Vagina (tissue), 2 donors: ENCODE measurements at regions not wholly inside any gene's neighbourhood (a gene's known extent, or its start where the extent isn't known, plus 50 kb on each side); places are given as distances from the start of the nearest gene placed in this dataset.

ENCODE experiments used
- DNase-seq, 2 donors: peaks; one replicate each; pipeline ENCODE4 v3.0.0-alpha.2; 2017; ENCODE audit errors: extremely low spot score in 2 of 2
- H3K27ac ChIP-seq: fragments of 200-600 bp; sonication (generic); one replicate; pipeline ENCODE4 v1.5.1; 2019
- H3K27me3 ChIP-seq: fragments of 200-600 bp; sonication (generic); one replicate; pipeline ENCODE4 v1.5.1; 2019
- H3K36me3 ChIP-seq, 2 donors: fragments of 200-600 bp; sonication (generic); one replicate each; pipeline ENCODE4 v1.5.1; 2017 to 2019
- H3K4me1 ChIP-seq: fragments of 200-600 bp; sonication (generic); one replicate; pipeline ENCODE4 v1.5.1; 2019
- H3K4me3 ChIP-seq, 2 donors: fragments of 200-600 bp; sonication (generic); 1 replicate in 1 of 2; 2 replicates in 1 of 2; pipeline ENCODE4 v1.5.1; 2016 to 2019
- H3K9me3 ChIP-seq: fragments of 200-600 bp; sonication (generic); one replicate; pipeline ENCODE4 v1.5.1; 2019
- CTCF ChIP-seq, 3 experiments: fragments of 450-650 bp in 2 of 3; fragments of 200-600 bp in 1 of 3; sonication (generic) in 1 of 3; IDR thresholded peaks; one replicate each; pipeline ENCODE4 v1.5.1; 2017 to 2019; ENCODE audit warnings: antibody characterized with exemption in 3 of 3, mild to moderate bottlenecking in 2 of 3, moderate library complexity in 2 of 3
- POLR2A ChIP-seq, 2 donors: fragments of 450-650 bp; IDR thresholded peaks; one replicate each; pipeline ENCODE4 v1.6.1; 2017; ENCODE audit warnings: antibody characterized with exemption in 2 of 2, mild to moderate bottlenecking in 2 of 2, moderate library complexity in 2 of 2
- POLR2AphosphoS5 ChIP-seq, 2 donors: sonication (generic); formaldehyde crosslinking; IDR thresholded peaks; one replicate each; pipeline ENCODE4 v1.9.0; 2017; ENCODE audit warnings: antibody characterized with exemption in 2 of 2, mild to moderate bottlenecking in 2 of 2, low read depth in 1 of 2; ENCODE audit not compliant: insufficient read depth in 1 of 2
- intact Hi-C: fragments of 100-400 bp; cut with DNase I; formaldehyde crosslinking; loops from one replicate; pipeline ENCODE4 v1.15.1; 2023

- H3K9me3 ChIP-seq, result no peaks in the 10 kb centered on the region
- H3K27ac ChIP-seq, result no peak overlapping the region
- no peaks in the 10 kb centered on the region for H3K27me3 ChIP-seq
- TF ChIP-seq POLR2A (IDR thresholded peaks at IDR 0.05) (no peak), POLR2AphosphoS5 (IDR thresholded peaks at IDR 0.05; ENCODE audit: insufficient read depth in 1 of 2, low read depth in 1 of 2) (no peak), CTCF (IDR thresholded peaks at IDR 0.05) (no peak)
- intact Hi-C loops, result no loop called here
- DNase-seq, result no peak
- no peak overlapping the region for H3K4me3 ChIP-seq
- no peaks in the 10 kb centered on the region for H3K4me1 ChIP-seq
- H3K36me3 ChIP-seq, result no peaks in the 10 kb centered on the region
Measured at GRCh38 chrX:40285876-40286275, 188.1 kb upstream of the BCOR start.

- no peak overlapping the region for H3K4me3 ChIP-seq
- H3K27me3 ChIP-seq, result no peaks in the 10 kb centered on the region
- no peak for DNase-seq
- no peak for TF ChIP-seq POLR2A (IDR thresholded peaks at IDR 0.05)
- no peak for TF ChIP-seq CTCF (IDR thresholded peaks at IDR 0.05)
- no peak for TF ChIP-seq POLR2AphosphoS5 (IDR thresholded peaks at IDR 0.05; ENCODE audit: insufficient read depth in 1 of 2, low read depth in 1 of 2)
- no peaks in the 10 kb centered on the region for H3K36me3 ChIP-seq
- no peak overlapping the region for H3K27ac ChIP-seq
- H3K9me3 ChIP-seq, result no peaks in the 10 kb centered on the region
- no peaks in the 10 kb centered on the region for H3K4me1 ChIP-seq
- intact Hi-C loops, result no loop called here
Measured at GRCh38 chrX:40284852-40285251, 187.1 kb upstream of the BCOR start.

- no peaks in the 10 kb centered on the region for H3K4me1 ChIP-seq
- no peak overlapping the region for H3K4me3 ChIP-seq
- H3K27me3 ChIP-seq, result no peaks in the 10 kb centered on the region
- TF ChIP-seq POLR2AphosphoS5 (IDR thresholded peaks at IDR 0.05; ENCODE audit: insufficient read depth in 1 of 2, low read depth in 1 of 2), result no peak
- H3K36me3 ChIP-seq, result no peaks in the 10 kb centered on the region
- no peaks in the 10 kb centered on the region for H3K9me3 ChIP-seq
- intact Hi-C loops, result no loop called here
- DNase-seq, result no peak
- H3K27ac ChIP-seq, result no peak overlapping the region
Measured at GRCh38 chrX:40283981-40284380, 186.2 kb upstream of the BCOR start.

GRCh38 chrX:40282946-40283660 is 185.3 kb upstream of the BCOR start:
- no peaks in the 10 kb centered on the region for H3K27me3 ChIP-seq
- H3K36me3 ChIP-seq, result no peaks in the 10 kb centered on the region
- no peak for TF ChIP-seq CTCF (IDR thresholded peaks at IDR 0.05)
- TF ChIP-seq POLR2AphosphoS5 (IDR thresholded peaks at IDR 0.05; ENCODE audit: insufficient read depth in 1 of 2, low read depth in 1 of 2), result no peak
- TF ChIP-seq POLR2A (IDR thresholded peaks at IDR 0.05), result no peak
- H3K27ac ChIP-seq, result no peak overlapping the region
- intact Hi-C loops, result no loop called here
- H3K4me3 ChIP-seq, result no peak overlapping the region
- H3K4me1 ChIP-seq, result no peaks in the 10 kb centered on the region
- no peaks in the 10 kb centered on the region for H3K9me3 ChIP-seq
- DNase-seq, result no peak

GRCh38 chrX:40282348-40282747 is 184.6 kb upstream of the BCOR start:
- Histone ChIP-seq H3K4me1 (no peaks in the 10 kb centered on the region), H3K9me3 (no peaks in the 10 kb centered on the region), H3K4me3 (no peak overlapping the region), H3K36me3 (no peaks in the 10 kb centered on the region), H3K27ac (no peak overlapping the region), H3K27me3 (no peaks in the 10 kb centered on the region)
- no peak for TF ChIP-seq POLR2A (IDR thresholded peaks at IDR 0.05)
- no peak for TF ChIP-seq POLR2AphosphoS5 (IDR thresholded peaks at IDR 0.05; ENCODE audit: insufficient read depth in 1 of 2, low read depth in 1 of 2)
- TF ChIP-seq CTCF (IDR thresholded peaks at IDR 0.05), result no peak
- DNase-seq, result no peak
- intact Hi-C loops, result no loop called here
